ENCODE measurements at regions not wholly inside any gene's neighbourhood (a gene's known extent, or its start where the extent isn't known, plus 50 kb on each side); places are given as distances from the start of the nearest gene placed in this dataset.

DNA sequence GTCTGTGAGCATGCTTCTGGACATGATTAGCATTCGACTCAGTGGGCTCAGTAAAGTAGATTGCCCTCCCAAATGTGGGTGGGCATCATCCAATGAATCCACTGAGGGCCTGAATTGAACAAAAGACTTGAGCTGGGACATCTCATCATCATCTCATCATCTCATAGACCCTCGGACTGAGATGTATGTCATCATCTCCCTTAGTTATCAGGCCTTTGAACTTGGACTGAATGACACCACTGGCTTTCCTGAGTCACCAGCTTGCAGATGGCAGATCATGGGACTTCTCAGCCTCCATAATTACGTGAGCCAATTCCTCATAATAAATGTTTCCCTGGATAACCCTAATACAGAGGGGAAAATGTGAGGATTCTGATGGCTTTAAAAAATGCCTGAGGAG is 128.3 kb upstream of the LSM8 start:
- TF ChIP-seq, protein P1, sequence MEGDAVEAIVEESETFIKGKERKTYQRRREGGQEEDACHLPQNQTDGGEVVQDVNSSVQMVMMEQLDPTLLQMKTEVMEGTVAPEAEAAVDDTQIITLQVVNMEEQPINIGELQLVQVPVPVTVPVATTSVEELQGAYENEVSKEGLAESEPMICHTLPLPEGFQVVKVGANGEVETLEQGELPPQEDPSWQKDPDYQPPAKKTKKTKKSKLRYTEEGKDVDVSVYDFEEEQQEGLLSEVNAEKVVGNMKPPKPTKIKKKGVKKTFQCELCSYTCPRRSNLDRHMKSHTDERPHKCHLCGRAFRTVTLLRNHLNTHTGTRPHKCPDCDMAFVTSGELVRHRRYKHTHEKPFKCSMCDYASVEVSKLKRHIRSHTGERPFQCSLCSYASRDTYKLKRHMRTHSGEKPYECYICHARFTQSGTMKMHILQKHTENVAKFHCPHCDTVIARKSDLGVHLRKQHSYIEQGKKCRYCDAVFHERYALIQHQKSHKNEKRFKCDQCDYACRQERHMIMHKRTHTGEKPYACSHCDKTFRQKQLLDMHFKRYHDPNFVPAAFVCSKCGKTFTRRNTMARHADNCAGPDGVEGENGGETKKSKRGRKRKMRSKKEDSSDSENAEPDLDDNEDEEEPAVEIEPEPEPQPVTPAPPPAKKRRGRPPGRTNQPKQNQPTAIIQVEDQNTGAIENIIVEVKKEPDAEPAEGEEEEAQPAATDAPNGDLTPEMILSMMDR (IDR thresholded peaks at IDR 0.05), result no peak
- ATAC-seq (no peak), DNase-seq (no peak)
- no peak overlapping the region for H3K4me3 ChIP-seq
- no peaks in the 10 kb centered on the region for H3K4me1 ChIP-seq
- no peak overlapping the region for H3K27ac ChIP-seq
- no peaks in the 10 kb centered on the region for H3K9me3 ChIP-seq
- no peaks in the 10 kb centered on the region for H3K27me3 ChIP-seq
- no peaks in the 10 kb centered on the region for H3K36me3 ChIP-seq
- intact Hi-C loops (cut with DNase I), result no loop called here

GRCh38 chr7:118057404-118057803 is 126.6 kb upstream of the LSM8 start:
- DNase-seq (no peak), ATAC-seq (no peak)
- Histone ChIP-seq H3K36me3 (no peaks in the 10 kb centered on the region), H3K4me3 (no peak overlapping the region), H3K27me3 (no peaks in the 10 kb centered on the region), H3K4me1 (no peaks in the 10 kb centered on the region), H3K27ac (no peak overlapping the region), H3K9me3 (no peaks in the 10 kb centered on the region)
- intact Hi-C loops (cut with DNase I), result no loop called here
- TF ChIP-seq, protein P1 (IDR thresholded peaks at IDR 0.05), result no peak

DNA sequence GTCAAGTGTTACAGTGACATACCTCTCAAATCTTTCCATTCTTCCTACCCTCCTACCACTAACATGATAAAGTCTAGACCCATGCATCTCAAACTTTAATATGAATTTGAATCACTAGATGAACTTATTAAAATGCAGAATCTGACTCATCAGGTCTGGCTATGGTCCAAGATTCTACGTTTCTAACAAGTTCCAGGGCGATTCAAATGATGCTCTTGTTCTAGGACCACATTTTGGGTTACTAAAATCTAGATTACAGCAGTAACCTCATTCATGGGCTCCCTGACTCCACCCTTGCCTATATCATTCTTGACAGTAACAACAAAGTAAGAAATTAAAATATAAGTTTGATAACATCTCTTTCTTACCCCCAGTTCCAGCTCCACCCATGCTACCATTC is 124.8 kb upstream of the LSM8 start:
- H3K9me3 ChIP-seq, result no peaks in the 10 kb centered on the region
- no peaks in the 10 kb centered on the region for H3K36me3 ChIP-seq
- ATAC-seq, result no peak
- no peaks in the 10 kb centered on the region for H3K27me3 ChIP-seq
- TF ChIP-seq, protein P1 (IDR thresholded peaks at IDR 0.05), result no peak
- no peak overlapping the region for H3K4me3 ChIP-seq
- H3K4me1 ChIP-seq, result no peaks in the 10 kb centered on the region
- intact Hi-C loops (cut with DNase I), result no loop called here
- H3K27ac ChIP-seq, result no peak overlapping the region
- DNase-seq, result no peak

DNA sequence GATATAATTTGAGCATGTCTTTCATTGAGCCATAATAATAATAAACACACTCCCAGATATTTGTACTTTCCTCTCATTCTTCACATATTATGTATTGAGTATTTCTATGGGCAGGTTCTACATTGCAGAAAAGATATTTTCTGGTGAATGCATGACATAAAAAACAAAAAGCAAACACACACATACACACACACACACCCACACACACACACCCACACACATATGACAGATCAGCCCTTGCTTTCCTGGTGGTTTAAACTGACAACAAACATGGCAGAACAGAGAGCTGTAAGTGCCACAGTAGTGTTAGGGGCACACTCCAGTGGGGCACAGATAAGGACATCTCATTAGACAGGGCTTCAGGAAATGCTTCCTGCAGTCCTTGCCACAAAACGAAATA is 123.3 kb upstream of the LSM8 start:
- no peaks in the 10 kb centered on the region for H3K27me3 ChIP-seq
- TF ChIP-seq, protein P1 (IDR thresholded peaks at IDR 0.05), result no peak
- no peaks in the 10 kb centered on the region for H3K36me3 ChIP-seq
- intact Hi-C loops (cut with DNase I), result no loop called here
- ATAC-seq (no peak), DNase-seq (no peak)
- no peaks in the 10 kb centered on the region for H3K9me3 ChIP-seq
- no peak overlapping the region for H3K27ac ChIP-seq
- no peak overlapping the region for H3K4me3 ChIP-seq
- H3K4me1 ChIP-seq, result no peaks in the 10 kb centered on the region

DNA sequence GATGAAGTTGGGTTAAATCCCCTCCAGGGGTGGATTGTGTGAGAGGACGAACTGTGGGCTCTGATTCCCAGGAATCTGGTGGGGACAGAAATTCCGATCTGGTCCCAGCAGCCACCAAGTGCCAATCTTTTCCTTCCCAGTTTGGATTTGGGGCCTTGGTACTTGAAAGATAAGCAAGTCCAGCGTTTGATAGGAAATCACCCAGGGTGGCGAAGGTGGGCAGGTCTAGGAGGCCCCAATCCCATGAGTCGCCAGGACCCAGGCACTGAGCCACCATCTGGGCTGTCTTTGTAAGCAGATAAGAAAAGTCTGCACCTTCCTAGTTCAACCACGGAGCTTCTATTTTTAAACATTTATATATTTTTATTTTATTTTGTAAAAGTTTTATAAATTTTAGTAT is 122.6 kb upstream of the LSM8 start:
- H3K27me3 ChIP-seq, result no peaks in the 10 kb centered on the region

More for the DNA sequence above, 122.6 kb upstream of the LSM8 start:
- DNase-seq (no peak), ATAC-seq (no peak)
- TF ChIP-seq, protein P1 (IDR thresholded peaks at IDR 0.05), result no peak
- H3K4me1 ChIP-seq, result no peaks in the 10 kb centered on the region
- no peaks in the 10 kb centered on the region for H3K36me3 ChIP-seq
- H3K4me3 ChIP-seq, result no peak overlapping the region
- intact Hi-C loops (cut with DNase I), result no loop called here
- H3K9me3 ChIP-seq, result no peaks in the 10 kb centered on the region
- H3K27ac ChIP-seq, result no peak overlapping the region
